HG03457 (cell line): ENCODE measurements at regions not wholly inside any gene's neighbourhood (a gene's known extent, or its start where the extent isn't known, plus 50 kb on each side); places are given as distances from the start of the nearest gene placed in this dataset.

Experiments used
- ATAC-seq: cut with Tn5 transposase; IDR thresholded peaks from one replicate; pipeline ENCODE4 v1.9.1; 2021; ENCODE audit warnings: moderate number of reproducible peaks; ENCODE audit not compliant: unreplicated experiment

DNA sequence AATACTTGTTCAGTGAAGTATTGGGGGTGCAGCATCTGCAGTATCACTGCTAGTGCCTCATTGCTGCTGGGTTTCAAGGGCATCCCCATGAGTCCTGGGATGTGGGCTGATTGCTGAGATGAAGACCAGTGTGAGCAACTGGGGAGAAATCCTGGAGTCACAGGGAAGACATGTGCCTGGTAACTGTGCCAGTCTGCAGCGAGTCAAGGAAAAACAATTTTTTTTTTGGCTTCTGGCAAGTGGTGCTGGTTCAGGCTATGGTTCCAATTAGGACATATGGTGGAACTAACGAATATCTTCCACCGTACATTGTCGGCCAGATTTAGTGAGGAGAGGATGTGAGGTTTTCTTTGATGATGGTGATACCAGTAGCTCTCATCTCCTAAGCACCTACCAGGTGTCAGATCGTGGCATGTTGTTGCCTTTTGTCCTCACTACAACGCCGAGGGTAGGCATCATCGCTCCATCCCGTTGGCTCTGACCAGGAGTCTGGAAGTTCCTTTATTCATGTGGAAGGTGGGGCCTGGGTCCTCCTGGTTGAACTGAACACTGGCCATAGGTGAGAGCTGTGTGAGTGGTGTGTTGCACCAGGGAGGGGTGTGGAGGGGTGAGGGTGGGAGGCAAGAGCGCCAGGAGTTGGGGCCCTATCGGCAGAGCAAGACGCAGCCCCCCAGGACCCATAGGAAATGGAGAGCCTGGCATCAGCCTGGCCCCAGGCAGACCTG is 118.0 kb upstream of the HS6ST1 start:
- ATAC-seq, result no peak

DNA sequence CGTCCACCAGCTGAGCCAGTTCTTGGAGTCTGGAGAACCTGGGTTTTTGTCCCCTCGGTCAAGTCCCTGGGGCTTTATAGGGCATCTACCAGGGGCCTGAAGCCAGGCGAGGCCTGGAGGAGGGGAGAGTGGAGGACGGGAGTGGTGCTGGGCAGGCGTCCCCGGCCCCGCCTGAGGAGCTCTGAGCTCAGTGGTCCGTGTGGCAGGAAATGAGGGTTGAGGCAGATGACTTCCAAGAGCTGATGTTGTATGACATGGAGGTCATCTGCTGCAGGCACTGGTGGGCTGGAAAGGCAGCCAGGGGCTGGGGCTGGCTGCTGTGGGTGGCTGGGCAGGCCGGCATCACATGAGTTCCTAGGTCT is 118.5 kb upstream of the HS6ST1 start:
- no peak for ATAC-seq

DNA sequence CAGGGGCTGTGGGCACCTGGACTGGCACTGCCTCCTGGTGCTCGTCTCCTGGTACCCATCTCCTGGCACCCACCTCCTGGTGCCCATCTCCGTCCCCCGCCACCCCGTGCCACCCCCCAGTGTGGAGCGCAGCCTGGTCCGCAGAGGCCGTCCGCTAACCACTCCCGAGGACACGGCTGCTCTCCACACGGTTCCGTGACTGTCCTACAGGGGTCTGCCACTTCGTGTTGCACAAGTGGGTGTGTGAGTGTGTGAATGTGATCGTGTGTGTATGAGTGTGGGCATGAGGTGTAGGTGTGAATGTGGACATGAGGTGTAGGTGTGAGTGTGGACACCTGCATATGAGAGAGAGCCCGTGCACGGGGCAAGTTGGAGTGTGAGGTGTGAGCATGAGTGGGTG is 119.4 kb upstream of the HS6ST1 start:
- ATAC-seq, result no peak

DNA sequence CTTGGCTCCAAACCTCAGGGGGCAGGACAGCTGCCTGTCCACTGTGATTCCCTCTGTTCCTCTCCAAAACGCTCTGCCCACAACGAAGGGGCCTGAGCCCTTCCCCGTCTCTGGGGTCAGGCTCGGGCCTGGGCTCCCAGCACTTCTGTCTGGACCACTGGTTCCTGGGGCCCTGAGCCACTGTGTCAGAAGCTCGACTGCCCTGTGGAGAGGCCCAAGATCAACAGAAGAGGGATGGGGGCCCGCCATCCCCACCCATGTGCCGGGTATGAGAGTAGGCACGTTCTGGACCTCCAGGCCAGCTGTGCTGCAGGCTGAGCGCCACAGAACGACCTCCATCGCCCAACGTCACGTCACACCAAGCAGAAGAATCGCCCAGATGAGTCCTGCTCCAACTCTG is 119.9 kb upstream of the HS6ST1 start:
- no peak for ATAC-seq

DNA sequence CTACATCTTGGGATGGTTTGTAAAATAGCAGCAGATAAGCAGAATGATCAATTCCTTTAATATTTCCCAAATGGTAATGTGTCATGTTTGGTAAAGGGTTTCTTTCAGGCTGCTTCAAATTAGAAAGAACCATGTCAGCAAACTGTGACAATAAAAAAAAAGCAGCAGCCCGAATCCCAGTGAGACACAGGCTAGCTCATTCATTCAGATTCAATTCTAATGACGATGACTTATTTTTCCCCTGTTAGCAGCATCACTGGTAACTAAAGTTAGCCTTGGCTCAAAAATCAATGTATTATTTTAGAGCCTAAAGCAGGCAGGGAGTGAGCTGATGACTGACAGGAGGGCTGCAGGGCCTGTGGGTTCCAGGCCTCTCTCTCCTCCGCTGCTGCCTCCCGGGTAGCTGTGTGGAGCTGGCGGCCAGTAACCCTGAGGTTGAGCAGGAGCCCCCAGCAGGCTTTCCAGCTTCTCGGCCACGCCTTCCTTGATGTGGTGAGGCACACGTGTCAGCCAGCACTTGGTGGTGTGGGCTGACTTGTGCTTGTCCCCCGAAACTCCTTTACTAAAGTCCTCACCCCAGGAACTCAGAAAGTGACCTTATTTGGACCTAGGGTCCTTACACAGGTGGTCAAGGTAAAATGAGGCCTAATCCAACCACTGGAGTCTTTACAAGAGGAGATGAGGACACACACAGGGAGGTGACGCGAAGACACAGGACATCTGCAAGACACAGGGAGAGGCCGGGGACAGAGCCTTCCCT is 120.5 kb upstream of the HS6ST1 start:
- ATAC-seq, result no peak

DNA sequence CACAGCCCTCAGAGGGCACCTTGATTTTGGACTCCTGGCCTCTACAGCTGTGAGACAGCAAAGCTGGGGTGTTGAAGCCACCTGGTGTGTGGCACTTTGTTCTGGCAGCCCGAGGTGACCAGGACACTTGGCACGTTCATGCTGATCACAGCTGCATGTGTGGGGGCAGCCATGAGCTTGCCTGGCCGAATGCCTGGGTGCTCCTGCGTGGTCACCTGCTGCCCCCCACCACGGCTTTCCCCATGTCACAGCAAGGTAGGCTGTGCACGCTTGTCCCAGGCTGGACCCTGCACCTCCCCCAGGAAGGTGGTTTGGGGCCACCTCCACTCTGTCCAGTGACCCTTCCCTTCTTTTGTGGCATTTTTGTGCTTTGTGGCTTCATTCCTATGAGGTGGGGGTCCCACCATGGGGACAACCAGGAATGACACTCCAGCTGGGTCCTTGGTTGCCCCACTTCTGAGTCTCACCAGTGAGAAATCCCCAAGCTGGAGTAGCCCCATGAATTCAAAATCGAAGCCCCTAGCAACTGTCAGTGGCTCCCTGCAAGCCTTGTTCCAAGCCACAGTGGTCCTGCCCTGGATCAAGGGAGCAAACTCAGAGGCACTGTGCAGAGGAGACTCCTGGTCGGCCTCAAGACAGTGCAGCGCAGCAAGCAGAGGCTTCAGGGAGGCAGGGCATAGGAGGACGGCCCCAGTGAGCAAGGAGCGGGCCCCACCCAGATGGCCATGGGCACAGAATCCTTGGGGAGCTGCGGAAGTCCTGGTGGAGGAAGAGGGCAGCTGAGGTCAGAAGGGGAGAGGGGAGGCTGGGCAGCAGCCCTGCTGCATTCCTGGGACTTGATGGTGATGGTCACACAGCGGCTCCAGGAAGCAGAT is 121.4 kb upstream of the HS6ST1 start:
- no peak for ATAC-seq

DNA sequence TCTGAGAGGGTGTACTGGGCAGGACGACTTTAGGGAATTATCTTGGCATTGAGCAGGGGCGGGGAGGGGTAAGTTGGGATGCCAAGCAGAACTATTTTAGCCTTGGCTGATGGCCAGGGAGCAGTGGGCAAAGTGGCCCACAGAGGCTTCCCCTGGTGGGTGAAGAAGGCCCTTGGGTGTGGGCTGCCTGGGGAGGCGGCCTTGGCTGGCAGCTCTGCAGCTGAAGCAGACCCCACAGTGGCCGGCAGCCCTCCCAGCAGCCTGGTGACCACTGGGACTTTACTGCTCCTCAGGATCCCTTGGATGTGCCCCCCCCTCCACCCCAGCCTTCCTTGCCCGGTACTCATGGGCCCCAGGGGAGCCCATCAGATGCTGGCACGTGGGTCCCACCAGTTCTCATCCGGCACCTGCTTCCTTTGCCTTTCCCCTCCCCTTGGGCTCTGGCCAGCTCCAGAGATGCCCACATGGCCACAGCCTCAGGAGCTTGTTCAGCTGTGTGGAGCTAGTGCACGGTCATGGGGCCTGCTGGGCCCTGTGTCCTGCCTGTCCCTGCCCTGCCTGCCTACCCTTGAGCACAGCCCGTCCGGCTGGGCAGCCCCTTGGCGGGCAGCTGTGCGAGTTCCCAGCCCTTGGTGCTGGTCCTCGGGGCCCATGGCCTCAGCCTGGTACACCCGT is 122.1 kb upstream of the HS6ST1 start:
- no peak for ATAC-seq

DNA sequence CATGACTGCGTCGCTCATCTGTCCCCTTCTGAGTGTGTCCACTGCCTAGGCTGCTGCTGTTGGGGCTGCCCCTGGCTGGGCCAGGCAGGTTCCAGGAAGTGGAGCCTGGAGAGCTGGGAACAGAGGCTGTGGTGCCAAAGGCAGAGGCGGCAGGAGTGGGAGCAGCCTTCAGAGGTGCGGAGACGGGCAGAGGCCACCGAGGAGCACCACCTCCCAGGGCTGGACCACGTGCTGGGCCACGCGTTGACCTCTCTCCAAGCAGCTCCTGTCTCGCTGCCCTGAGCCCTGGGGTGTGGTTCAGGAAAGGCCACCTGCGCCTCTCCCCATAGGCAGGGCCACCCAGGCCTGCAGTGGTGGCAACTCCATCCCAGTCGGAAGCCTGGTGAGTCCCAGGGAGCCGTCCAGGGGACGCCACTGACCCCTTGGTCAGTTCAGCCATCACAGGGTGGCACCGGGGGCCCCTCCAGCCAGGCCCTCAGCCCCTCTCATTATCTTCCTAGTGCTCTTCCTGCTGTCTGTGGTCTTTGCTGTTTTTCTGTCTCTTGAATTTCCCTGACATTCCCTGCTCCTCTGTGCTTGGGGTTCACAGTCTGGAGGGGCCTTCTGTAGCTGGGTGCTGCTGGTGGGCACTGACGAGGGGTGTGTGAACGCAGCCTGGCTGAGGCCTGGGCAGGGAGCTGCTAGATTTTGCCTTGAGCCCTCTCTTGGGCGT is 122.8 kb upstream of the HS6ST1 start:
- no peak for ATAC-seq

DNA sequence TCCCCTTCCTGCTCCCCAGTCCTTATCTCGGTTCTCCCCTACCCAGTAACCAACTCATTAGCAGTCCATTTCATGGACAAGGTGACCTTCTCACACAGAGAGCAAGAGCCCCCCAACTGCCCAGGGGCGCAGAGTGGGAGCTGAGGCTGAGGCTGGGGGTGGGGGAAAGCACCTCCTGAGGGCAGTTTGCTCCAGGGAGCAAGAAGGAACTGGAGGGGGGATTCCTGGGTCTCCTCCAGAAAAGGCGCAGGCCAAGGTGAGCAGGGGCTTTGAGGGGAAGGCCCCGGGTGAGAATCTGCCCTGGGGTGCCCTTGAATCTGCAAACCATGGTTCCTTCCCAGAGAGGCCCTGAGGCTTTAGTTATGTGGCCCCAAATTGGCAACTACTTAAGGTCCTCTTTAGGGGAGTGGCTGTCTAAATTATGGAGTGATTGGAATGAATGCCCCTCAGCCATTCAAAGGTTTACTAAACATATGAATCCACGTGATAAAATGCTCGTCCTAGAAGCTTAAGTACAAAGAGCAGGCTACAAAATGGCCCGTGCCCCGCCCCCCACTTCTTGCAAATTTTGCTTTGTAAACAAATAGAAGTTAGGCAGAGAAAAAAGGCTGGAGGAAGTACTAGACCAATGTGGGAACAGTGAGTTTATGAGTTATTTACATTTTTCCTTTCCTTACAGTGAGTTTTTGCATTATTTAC is 123.5 kb upstream of the HS6ST1 start:
- no peak for ATAC-seq

DNA sequence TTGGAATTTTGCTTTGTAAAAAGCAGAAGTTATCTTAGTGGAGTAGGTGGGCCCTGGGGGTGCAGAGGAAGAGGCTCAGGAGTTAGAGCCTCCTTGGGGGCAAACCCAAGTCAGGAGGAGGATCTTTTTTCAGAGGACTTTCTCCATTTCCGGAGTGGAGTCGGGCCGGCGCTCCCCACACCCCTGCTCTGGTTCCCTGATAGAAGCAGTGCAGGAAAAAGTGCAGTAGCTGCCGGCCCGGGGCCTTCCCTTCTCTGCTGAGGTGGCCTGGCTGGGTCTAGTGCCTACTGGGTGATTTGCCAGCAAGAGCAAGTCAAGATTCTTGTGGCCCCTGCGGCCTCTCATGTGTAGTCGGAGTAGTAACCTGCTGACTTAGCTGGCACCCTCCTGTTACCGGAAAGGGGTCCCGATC is 124.2 kb upstream of the HS6ST1 start:
- ATAC-seq, result no peak

DNA sequence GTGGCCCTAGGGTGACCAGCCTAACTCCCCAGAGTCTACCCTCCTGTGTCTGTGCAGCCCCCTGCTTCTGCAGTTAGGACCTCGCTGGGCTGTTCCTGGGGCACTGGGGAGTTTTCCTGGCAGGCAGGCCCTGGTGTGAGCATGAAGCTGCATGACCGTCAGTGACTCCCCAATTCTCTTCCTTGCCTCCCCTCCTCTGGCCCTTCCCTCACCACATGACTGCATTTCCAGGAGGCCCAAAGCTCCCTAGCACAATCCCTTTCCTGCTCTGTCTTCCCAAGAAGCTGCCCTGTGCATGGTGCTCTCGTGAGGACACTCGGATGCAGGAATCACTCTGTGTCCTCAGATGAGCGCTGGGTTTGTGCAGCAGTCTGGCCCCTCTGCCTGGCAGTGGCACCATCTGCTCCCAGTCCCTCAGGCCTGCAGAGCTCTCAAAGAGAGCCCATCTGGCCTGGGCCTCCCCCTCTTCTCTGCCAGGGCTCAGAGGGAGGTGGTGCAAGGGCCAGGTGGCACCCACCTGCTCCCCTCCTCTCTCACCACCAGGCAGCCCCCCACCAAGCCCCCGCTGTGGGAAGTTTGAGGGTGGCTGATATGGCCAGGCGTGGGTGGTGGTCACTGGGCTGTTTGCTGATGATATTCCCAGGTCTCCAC is 125.6 kb upstream of the HS6ST1 start:
- ATAC-seq, result no peak

DNA sequence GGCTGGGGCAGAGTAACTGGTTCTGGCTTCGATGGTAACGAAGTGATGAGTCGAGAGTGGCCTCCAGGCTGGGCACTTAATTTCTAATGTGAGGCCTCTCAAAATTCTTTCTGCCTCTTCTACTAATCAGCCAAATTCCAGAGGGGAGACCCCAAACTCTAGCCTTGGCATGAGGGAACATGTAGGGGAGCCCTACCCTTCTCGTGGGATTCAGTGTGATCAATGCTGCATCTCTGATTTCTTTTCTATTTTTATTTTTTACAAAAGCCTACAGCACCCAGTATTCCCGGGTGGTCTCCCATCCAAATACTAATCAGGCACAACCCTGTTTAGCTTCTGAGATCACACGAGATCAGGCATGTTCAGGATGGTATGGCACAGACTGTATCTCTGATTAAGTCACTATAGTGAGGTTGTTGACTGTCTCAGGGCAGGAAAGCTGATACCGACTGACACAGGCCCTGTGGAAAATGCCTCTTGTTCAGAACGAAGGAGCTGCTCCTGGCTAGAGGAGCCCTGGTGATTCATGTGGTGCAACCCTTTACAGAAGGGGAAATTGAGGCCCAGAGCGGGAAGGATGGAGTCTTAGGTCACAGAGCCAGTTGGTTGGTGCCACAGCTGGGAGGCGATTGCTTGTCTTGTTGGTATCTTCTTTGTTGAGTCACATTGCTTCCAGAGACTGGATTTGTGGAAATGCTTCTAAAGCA is 126.3 kb upstream of the HS6ST1 start:
- ATAC-seq, result no peak

DNA sequence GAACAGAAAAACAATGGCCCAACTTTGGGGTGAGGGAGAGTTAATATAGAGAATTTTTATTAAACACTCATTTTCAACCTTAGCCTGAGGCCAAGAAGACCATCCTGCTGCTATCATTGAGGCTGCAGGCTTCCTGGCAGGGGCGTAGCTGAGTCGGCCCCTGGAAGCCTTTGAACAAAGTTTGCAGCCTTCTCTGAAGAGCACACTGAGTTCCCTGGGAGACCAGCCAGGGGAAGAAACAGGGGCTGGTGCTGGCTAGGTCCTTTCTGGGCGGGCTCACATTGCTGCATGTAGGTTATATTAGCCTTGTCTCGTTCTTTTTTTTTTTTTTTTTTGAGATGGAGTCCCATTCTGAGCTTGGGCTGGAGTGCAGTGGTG is 126.8 kb upstream of the HS6ST1 start:
- ATAC-seq, result no peak

DNA sequence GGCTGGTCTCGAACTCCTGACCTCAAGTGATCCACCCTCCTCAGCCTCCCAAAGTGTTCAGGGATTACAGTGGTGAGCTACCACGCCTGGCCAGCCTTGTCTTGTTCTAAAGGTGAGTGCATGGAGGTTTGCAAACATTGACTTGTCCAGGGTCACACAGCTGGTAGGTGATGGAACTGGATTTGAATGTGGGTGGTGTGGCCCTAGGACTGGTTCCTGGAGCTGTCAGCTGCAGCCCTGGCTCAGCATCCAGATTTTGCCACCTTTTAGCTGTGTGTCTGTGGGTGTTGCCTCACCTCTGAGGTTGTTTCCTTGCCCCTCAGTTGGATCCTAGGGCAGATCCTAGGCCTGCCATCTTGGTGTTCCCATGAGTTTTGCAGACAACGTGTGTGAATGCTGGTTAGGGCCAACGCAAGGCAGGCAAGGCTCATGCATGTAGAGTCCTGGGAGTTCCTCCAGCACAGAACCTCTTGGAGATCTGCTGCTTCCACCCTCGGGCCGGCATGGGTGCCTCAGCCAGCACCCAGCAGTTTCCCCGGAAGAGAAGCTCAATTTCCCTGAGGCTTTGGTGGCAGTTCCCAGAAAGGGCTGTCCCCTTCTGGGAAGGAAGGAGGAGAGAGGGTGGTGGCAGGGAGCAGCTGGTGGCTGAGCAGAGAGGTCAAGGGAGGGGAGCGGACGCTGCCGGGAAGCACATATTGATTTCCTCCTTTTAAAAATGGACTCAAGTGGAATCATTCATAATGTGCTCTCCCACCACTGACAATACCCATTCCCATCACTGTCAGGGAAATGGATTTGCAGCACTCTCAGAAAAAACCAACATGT is 127.6 kb upstream of the HS6ST1 start:
- ATAC-seq, result no peak

DNA sequence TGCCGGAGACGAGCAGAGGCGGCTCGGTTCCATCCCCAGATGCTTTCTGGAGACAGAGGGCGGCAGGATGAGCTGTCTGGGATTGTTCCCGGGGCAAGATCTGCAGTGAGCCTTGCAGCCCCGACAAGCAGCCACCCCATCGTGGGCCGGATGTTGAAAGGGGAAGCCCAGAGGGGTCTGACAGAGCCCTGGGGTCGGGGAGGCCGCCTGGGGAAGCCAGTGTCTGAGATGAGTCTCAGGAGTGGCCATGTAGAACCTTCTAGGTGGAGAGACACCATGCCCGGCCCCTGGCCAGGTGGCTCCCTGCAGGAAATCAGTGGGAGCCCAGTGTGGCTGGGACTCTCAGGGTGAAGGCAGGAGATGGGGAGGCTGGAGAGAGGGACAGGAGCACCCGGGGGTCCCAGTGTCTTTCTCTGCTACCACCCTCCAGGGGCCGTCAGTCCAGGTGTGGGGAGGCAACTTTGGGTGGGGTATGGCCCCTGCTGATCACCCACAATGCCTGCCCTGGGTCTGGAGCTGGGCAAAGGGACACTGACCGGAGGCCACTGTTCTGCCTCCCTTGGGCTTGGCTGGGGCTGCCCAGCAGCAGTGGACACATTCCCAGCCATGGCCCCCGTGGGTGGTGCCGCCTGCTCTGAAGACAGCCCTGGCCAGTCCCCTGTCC is 128.3 kb upstream of the HS6ST1 start:
- ATAC-seq, result no peak

DNA sequence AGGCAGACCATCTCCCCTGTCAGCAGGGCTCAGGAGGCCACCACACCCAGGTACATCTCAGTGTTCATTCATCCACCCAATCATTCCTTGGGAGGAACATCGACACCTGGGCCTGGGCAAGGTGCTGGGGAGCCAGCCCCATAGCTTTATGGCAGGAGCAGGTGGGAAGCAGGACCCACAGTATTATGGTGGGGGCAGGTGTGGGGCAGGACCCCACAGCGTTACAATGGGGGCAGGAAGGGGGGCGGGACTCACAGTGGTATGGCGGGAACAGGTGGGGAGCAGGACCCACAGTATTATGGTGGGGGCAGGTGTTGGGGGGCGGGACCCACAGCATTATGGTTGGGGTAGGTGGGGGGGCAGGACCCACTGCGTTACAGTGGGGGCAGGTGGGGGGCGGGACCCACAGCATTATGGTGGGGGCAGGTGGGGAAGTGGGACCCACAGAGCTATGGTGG is 128.9 kb upstream of the HS6ST1 start:
- no peak for ATAC-seq
